ENCODE measurements at regions not wholly inside any gene's neighbourhood (a gene's known extent, or its start where the extent isn't known, plus 50 kb on each side); places are given as distances from the start of the nearest gene placed in this dataset.
A peak's percentile ranks its signal among the peaks of the same experiment; 100 is the strongest.
"Not testable (repeated sequence)": the region's sequence is repeated elsewhere in the genome, so short reads cannot be mapped to it uniquely, and the experiment has no call there.

DNA sequence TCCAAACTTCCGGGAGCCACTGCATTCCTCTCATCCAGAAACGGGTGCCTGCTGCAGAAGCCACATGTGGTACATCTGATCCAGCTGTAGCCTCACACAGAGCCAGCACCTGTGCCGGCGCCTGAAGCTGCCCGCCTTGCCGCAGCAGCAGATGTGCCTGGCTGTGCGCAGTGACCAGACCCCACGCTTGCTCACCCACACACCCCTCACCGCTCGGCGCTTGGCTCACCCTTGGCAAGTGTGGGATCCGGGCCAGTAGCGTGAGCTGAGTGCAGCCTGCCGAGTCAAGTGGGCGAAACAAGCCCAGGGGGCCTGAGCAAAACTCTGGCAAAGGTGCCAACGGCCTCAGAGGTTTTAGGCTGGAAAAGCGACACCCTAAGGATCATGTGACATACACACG is 220.1 kb upstream of the TMEFF2 start:
- DNase-seq (ENCODE audit: low spot score in 2 of 2), result peak in 1 of 2 donors; percentile 48
- intact Hi-C loops (cut with DNase I; ENCODE audit: low total_unique reads), result no loop called here
- peaks cover 0 to 3% of the 10 kb centered on the region in 2 donors for H3K27me3 ChIP-seq
- H3K36me3 ChIP-seq, result no peaks in the 10 kb centered on the region
- H3K4me1 ChIP-seq, result no peaks in the 10 kb centered on the region
- H3K9me3 ChIP-seq, result peaks cover 0 to 11% of the 10 kb centered on the region in 2 donors
- no peak for TF ChIP-seq POLR2AphosphoS5 (IDR thresholded peaks at IDR 0.05)
- TF ChIP-seq, protein P1, sequence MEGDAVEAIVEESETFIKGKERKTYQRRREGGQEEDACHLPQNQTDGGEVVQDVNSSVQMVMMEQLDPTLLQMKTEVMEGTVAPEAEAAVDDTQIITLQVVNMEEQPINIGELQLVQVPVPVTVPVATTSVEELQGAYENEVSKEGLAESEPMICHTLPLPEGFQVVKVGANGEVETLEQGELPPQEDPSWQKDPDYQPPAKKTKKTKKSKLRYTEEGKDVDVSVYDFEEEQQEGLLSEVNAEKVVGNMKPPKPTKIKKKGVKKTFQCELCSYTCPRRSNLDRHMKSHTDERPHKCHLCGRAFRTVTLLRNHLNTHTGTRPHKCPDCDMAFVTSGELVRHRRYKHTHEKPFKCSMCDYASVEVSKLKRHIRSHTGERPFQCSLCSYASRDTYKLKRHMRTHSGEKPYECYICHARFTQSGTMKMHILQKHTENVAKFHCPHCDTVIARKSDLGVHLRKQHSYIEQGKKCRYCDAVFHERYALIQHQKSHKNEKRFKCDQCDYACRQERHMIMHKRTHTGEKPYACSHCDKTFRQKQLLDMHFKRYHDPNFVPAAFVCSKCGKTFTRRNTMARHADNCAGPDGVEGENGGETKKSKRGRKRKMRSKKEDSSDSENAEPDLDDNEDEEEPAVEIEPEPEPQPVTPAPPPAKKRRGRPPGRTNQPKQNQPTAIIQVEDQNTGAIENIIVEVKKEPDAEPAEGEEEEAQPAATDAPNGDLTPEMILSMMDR (IDR thresholded peaks at IDR 0.05), result no peak
- H3K27ac ChIP-seq, result no peak overlapping the region
- H3K4me3 ChIP-seq, result no peak overlapping the region

DNA sequence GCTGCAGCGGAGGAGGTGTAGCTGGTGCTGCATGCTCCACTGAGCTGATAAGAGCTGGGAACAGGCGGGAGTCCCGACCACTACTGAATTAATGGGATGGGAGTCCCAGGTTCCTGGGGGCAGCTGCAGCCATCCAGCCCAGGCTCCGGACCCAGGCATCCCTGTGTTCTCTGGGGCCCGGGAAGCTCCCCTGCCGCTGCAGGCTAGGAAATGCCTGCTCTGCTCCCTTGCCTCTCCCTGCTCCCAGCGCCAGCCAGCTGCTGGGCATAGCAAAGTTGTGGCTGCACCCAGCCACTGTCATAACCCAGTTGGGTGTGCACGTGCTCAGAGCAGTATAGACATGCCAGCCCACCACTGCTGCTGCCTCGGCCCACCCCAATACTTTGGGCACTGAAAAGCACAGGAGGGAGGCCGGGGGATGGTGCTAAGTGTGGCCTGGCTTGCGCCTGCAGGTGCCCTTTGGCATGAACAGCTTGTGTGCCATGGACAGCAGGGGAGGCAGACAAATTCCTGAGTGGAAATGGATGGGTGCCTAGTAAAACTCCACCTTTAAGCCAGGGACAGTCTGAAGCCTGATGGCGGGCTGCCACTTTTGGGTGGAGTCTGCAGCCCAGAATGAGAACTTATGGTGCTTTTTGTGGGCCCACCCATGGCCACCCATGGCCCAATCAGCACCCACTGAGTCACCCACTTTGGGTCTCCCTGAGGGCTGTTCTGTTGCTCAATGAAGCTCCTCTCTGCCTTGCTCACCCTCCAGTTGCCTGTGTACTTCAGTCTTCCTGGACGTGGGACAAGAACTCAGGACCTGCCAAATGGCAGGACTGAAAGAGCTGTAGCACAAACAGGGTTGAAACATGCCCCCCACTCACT is 219.3 kb upstream of the TMEFF2 start:
- DNase-seq (ENCODE audit: low spot score in 2 of 2), result no peak
- no peaks in the 10 kb centered on the region for H3K4me1 ChIP-seq
- no peaks in the 10 kb centered on the region for H3K36me3 ChIP-seq
- peaks cover 0 to 3% of the 10 kb centered on the region in 2 donors for H3K27me3 ChIP-seq
- H3K9me3 ChIP-seq, result peaks cover 0 to 11% of the 10 kb centered on the region in 2 donors
- intact Hi-C loops (cut with DNase I; ENCODE audit: low total_unique reads), result no loop called here
- H3K4me3 ChIP-seq, result no peak overlapping the region
- H3K27ac ChIP-seq, result no peak overlapping the region
- no peak for TF ChIP-seq POLR2A (IDR thresholded peaks at IDR 0.05)

DNA sequence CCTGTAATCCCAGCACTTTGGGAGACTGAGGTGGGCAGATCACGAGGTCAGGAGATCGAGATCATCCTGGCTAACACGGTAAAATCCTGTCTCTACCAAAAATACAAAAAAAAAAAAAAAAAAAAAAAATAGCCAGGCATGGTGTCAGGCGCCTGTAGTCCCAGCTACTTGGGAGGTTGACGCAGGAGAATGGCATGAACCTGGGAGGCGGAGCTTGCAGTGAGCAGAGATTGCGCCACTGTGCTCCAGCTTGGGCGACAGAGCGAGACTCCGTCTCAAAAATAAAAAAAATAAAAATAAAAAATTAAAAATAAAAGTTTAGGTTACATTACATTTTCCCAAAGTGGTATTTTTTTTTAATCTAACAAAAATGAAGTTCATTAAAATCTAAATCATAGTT is 218.1 kb upstream of the TMEFF2 start:
- H3K27me3 ChIP-seq; H3K36me3 ChIP-seq; DNase-seq (ENCODE audit: low spot score in 2 of 2); H3K4me1 ChIP-seq; H3K4me3 ChIP-seq; intact Hi-C loops (cut with DNase I; ENCODE audit: low total_unique reads); H3K27ac ChIP-seq: not testable (repeated sequence)
- peaks cover 0 to 11% of the 10 kb centered on the region in 2 donors for H3K9me3 ChIP-seq

DNA sequence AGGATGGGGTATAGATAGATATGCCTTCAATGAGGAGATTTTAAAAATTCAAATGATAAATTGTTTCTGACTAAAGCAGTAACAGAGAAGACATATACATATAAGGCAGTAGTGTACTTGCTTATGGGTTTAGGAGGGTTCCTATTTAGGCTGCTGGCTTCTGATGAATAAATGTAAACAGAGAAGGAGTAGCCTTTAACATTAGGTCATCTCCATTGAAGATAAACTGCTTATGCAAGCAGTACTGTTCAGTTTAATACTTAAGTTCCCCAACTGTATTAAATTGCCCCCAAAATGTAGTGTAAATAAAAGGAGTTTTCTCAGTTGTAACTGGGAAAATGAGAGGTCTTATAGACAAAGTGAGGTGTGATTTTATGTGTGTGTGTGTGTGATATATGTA is 217.7 kb upstream of the TMEFF2 start:
- TF ChIP-seq POLR2A (IDR thresholded peaks at IDR 0.05) (no peak), POLR2AphosphoS5 (IDR thresholded peaks at IDR 0.05) (no peak)
- TF ChIP-seq, protein P1 (IDR thresholded peaks at IDR 0.05), result no peak
- no peak overlapping the region for H3K27ac ChIP-seq
- H3K4me1 ChIP-seq, result no peaks in the 10 kb centered on the region
- H3K4me3 ChIP-seq, result no peak overlapping the region
- H3K9me3 ChIP-seq, result peaks cover 0 to 11% of the 10 kb centered on the region in 2 donors
- intact Hi-C loops (cut with DNase I; ENCODE audit: low total_unique reads), result no loop called here
- DNase-seq (ENCODE audit: low spot score in 2 of 2), result no peak
- H3K36me3 ChIP-seq, result no peaks in the 10 kb centered on the region
- H3K27me3 ChIP-seq, result peaks cover 0 to 3% of the 10 kb centered on the region in 2 donors

DNA sequence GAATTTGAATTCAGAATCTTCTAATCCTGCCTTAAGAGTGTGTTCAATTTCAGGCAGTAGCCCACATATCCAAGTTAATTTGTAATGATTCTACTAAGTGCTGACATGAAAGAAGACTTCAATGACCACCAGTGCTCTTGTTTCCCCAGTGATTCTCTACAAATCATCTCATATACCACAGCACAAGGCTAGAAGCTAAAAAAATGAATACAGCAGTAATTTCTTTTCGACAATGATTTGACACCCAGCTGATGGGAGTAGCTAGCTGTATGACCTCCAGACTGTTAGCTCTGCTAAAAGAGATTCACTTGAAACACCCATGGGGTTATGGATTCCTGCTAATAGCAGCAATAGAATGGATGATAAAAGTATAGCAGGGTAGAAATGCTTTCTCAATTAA is 217.0 kb upstream of the TMEFF2 start:
- Histone ChIP-seq H3K4me1 (no peaks in the 10 kb centered on the region), H3K36me3 (no peaks in the 10 kb centered on the region), H3K27me3 (peaks cover 0 to 3% of the 10 kb centered on the region in 2 donors), H3K27ac (no peak overlapping the region), H3K4me3 (no peak overlapping the region), H3K9me3 (peaks cover 0 to 11% of the 10 kb centered on the region in 2 donors)
- intact Hi-C loops (cut with DNase I; ENCODE audit: low total_unique reads), result no loop called here
- TF ChIP-seq POLR2AphosphoS5 (IDR thresholded peaks at IDR 0.05), result no peak
- TF ChIP-seq, protein P1 (IDR thresholded peaks at IDR 0.05), result no peak
- no peak for TF ChIP-seq POLR2A (IDR thresholded peaks at IDR 0.05)
- no peak for DNase-seq (ENCODE audit: low spot score in 2 of 2)

DNA sequence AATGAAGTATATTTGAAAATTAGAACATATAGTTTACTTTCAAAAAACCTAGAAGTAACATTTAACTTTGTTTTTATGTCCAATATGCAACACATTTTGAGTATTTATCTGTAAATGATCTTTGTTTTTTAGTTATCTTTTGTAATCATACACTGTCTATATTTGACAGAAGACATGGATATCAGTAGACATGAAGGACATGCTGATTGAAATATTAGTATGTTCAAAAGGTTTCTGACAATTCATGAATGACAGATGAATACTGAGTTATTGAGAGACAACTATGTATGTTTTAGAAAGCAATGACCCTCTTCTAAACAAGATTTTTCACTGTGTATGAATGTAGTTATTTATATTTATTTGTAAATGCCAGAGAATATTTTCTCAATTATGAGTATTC is 215.6 kb upstream of the TMEFF2 start:
- Histone ChIP-seq H3K27me3 (peaks cover 0 to 3% of the 10 kb centered on the region in 2 donors), H3K4me1 (no peaks in the 10 kb centered on the region), H3K4me3 (no peak overlapping the region), H3K27ac (no peak overlapping the region), H3K9me3 (peaks cover 0 to 11% of the 10 kb centered on the region in 2 donors), H3K36me3 (no peaks in the 10 kb centered on the region)
- no peak for TF ChIP-seq POLR2A (IDR thresholded peaks at IDR 0.05)
- TF ChIP-seq, protein P1 (IDR thresholded peaks at IDR 0.05), result no peak
- no peak for TF ChIP-seq POLR2AphosphoS5 (IDR thresholded peaks at IDR 0.05)
- DNase-seq (ENCODE audit: low spot score in 2 of 2), result no peak
- intact Hi-C loops (cut with DNase I; ENCODE audit: low total_unique reads), result no loop called here

All from breast epithelium (tissue), 4 donors.